Nephron progenitor cell (in vitro differentiated cells): ENCODE measurements at regions not wholly inside any gene's neighbourhood (a gene's known extent, or its start where the extent isn't known, plus 50 kb on each side); places are given as distances from the start of the nearest gene placed in this dataset.

ENCODE experiments used
- DNase-seq: peaks from one replicate; pipeline ENCODE4 v3.0.0; 2021
- H3K27ac Mint-ChIP-seq: 2 replicates; pipeline ENCODE4 v1.8.0; 2021; ENCODE audit warnings: mild to moderate bottlenecking, moderate library complexity, mixed read lengths
- H3K27me3 Mint-ChIP-seq: 2 replicates; pipeline ENCODE4 v1.8.0; 2021; ENCODE audit warnings: mild to moderate bottlenecking, low read depth, mixed read lengths; ENCODE audit not compliant: poor library complexity
- H3K36me3 Mint-ChIP-seq: 2 replicates; pipeline ENCODE4 v1.8.0; 2021; ENCODE audit warnings: low read depth, mixed read lengths
- H3K4me1 Mint-ChIP-seq: 2 replicates; pipeline ENCODE4 v1.8.0; 2021; ENCODE audit warnings: mixed read lengths
- H3K4me3 Mint-ChIP-seq: 2 replicates; pipeline ENCODE4 v1.8.0; 2021; ENCODE audit warnings: mild to moderate bottlenecking, moderate library complexity, mixed read lengths
- H3K9me3 Mint-ChIP-seq: 2 replicates; pipeline ENCODE4 v1.8.0; 2021; ENCODE audit warnings: mild to moderate bottlenecking, moderate library complexity, mixed read lengths
- TF ChIP-seq, protein P1 (sequence below): fragments of 200-600 bp; sonication (generic); IDR thresholded peaks from 2 replicates; pipeline ENCODE4 v1.5.0; 2021; ENCODE audit warnings: antibody characterized with exemption

DNA sequence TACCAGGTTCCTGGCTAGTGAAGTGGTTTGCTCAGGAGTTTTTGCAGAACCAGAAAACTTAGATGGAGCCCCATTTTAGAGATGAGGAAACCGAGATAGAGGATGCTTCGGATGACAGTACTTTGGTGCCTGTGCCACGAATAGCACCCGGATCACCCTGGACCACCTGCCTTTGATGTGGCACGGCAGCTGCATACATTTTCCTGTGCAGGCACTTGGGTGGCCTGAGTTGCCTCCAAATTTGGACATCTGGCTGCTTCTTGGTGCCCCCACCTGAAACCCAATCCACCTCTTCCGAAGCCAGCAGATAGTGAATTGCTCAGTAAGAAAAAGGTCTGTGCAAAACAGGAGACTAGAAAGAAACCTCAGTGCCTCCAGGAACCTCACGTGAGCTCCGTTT, 140.6 kb upstream of the ID2 start:
- Mint-ChIP-seq H3K27me3 (peaks cover 4% of the 10 kb centered on the region), H3K36me3 (no peaks in the 10 kb centered on the region), H3K27ac (peak overlapping the region; percentile 36), H3K9me3 (no peaks in the 10 kb centered on the region), H3K4me1 (peaks cover 85% of the 10 kb centered on the region), H3K4me3 (no peak overlapping the region)
- no peak for DNase-seq
- TF ChIP-seq, protein P1, sequence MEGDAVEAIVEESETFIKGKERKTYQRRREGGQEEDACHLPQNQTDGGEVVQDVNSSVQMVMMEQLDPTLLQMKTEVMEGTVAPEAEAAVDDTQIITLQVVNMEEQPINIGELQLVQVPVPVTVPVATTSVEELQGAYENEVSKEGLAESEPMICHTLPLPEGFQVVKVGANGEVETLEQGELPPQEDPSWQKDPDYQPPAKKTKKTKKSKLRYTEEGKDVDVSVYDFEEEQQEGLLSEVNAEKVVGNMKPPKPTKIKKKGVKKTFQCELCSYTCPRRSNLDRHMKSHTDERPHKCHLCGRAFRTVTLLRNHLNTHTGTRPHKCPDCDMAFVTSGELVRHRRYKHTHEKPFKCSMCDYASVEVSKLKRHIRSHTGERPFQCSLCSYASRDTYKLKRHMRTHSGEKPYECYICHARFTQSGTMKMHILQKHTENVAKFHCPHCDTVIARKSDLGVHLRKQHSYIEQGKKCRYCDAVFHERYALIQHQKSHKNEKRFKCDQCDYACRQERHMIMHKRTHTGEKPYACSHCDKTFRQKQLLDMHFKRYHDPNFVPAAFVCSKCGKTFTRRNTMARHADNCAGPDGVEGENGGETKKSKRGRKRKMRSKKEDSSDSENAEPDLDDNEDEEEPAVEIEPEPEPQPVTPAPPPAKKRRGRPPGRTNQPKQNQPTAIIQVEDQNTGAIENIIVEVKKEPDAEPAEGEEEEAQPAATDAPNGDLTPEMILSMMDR, result no peak

DNA sequence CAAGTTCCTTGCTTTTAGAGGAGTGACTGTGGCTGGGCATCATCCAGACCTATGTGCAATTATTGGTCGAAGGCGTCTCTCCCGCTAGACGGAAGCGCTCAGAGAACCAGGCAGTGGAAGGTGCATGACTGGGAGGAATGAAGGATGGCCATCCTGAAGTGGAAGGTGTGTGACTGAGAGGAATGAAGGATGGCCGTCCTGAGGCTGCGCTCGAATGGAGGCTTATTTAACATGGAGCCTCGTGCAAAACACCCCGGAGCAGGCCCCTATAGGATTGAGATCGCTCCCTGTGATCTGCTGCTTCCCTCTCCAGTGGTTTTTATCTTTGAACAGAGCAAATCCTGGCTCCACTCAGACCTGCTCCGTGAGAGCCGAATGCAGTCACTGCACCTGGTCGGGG, 140.2 kb upstream of the ID2 start:
- TF ChIP-seq, protein P1, result no peak
- peak overlapping the region; percentile 36 for H3K27ac Mint-ChIP-seq
- DNase-seq, result no peak
- peaks cover 6% of the 10 kb centered on the region for H3K27me3 Mint-ChIP-seq
- H3K36me3 Mint-ChIP-seq, result no peaks in the 10 kb centered on the region
- H3K4me1 Mint-ChIP-seq, result peaks cover 85% of the 10 kb centered on the region
- no peaks in the 10 kb centered on the region for H3K9me3 Mint-ChIP-seq
- no peak overlapping the region for H3K4me3 Mint-ChIP-seq

DNA sequence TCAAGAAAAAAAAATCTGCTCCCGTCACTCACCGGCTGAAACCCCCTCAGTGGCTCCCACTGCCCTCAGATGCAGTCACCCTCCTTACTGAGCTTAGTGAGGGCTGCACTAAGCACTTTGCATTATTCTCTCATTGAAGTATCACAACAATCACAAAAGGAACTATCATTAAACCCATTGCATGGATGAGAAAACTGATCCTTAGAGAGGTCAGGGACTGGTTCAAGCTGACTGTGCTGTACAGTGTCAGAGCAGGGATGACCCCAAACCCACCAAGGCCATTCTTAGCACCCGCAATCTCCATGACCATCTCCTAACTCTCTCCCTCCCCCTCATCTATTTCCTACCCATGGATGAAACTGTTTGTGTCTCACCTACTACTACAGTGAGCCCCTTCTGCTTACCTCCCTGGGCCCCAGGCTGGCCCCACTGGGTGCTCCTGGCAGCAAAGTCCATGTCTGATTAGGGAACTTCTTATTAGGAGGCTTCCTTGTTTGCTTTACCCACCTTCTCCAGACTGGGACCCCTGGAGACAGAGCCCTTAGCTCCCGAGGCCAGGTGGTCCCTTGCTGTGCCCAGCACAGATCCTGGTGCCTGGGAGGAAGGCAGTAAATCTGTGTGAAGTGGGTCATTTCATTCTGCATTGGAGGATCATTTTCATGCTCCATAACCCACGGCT, 139.3 kb upstream of the ID2 start:
- Mint-ChIP-seq H3K4me1 (peaks cover 85% of the 10 kb centered on the region), H3K9me3 (no peaks in the 10 kb centered on the region), H3K4me3 (peak overlapping the region; percentile 20), H3K27ac (no peak overlapping the region), H3K27me3 (peaks cover 6% of the 10 kb centered on the region), H3K36me3 (no peaks in the 10 kb centered on the region)
- TF ChIP-seq, protein P1, result no peak
- no peak for DNase-seq

DNA sequence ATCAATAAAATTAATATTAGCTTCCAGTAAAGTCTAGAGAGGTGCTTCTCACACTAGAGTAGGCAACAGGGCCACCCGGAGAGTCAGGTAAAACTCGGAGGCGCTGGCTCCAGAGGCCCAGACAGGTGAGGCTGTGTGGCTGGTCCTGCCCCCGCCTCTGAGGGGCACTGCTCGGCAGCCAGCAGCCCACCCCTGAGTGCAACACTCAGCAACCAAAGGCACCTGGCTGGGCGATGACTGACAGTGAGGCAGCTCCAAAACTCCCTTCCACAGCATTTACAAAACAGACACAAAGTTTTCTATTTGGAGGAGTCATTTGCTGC, 138.8 kb upstream of the ID2 start:
- Mint-ChIP-seq H3K27me3 (peaks cover 6% of the 10 kb centered on the region), H3K36me3 (no peaks in the 10 kb centered on the region), H3K4me3 (no peak overlapping the region), H3K9me3 (no peaks in the 10 kb centered on the region), H3K4me1 (peaks cover 85% of the 10 kb centered on the region), H3K27ac (no peak overlapping the region)
- DNase-seq, result no peak
- TF ChIP-seq, protein P1, result no peak

DNA sequence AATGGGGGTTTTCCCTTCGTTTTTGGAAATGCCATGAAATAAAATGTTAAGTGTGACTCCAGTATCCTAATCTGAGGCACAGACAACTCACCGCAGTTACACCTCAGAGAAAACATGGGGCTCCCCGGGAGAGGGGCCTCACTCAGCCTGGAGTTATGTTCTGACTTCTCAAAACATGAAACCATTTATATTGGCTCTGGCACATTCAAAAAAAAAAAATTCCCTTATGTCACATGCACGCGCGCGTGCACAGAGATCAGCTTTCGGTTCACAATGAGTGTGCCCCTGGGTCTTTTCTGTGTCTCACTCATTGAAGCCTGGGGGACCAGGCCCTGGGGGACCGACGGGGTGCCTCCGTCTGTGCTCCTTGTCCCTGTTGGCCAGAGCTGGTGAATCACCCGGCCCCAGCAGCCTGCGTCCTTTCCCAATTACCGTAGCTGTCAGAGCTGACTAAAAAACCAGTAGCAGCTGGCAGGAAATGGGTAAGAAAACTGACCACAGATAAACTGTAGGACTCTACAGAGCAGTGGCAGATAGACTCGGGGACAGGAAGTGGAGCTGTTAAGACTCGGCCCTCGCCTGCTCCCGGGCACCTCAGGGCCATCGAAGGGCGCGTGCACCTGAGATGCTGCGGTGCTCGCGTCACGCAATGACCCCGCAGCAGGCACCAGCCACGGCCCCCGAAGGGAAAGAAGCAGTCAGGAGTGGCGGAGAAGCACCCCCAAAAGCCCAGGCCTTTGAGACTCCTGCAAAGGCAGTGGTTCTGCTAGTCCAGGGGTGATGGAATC, 138.3 kb upstream of the ID2 start:
- H3K9me3 Mint-ChIP-seq, result no peaks in the 10 kb centered on the region

More for the DNA sequence above, 138.3 kb upstream of the ID2 start:
- Mint-ChIP-seq H3K4me3 (no peak overlapping the region), H3K4me1 (peaks cover 83% of the 10 kb centered on the region), H3K27me3 (peaks cover 6% of the 10 kb centered on the region), H3K27ac (peak overlapping the region; percentile 51), H3K36me3 (no peaks in the 10 kb centered on the region)
- TF ChIP-seq, protein P1, result no peak
- no peak for DNase-seq
